ENCODE measurements at regions not wholly inside any gene's neighbourhood (a gene's known extent, or its start where the extent isn't known, plus 50 kb on each side); places are given as distances from the start of the nearest gene placed in this dataset.
"Not testable (repeated sequence)": the region's sequence is repeated elsewhere in the genome, so short reads cannot be mapped to it uniquely, and the experiment has no call there.

DNA sequence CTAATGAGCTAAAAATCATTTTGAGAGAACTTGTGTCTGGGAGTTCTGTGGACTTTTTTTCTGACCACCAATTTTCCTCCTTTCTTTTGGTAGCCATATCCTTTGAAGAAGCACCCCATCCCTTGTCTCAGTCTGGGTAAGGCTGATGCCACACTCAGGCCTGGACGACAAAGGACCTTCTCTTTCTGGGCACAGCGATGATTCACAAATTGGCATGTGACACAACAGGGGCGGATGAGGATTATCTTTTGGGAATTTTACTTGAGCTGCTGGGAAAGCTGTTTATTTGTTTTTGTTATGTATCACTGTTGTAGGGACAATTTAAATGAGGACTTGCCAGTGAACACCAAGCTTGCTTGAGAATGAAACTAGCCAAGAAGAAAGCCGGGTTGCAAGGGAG, 233.4 kb upstream of the HAND2 start:
- DNase-seq (ENCODE audit: low read depth): no peak

GRCh38 chr4:173761938-173762337, 231.9 kb upstream of the HAND2 start:
- DNase-seq (ENCODE audit: low read depth): no peak

GRCh38 chr4:173761236-173761635, 231.2 kb upstream of the HAND2 start:
- DNase-seq (ENCODE audit: low read depth): no peak

- DNase-seq (ENCODE audit: low read depth): no peak
These were observed 228.1 kb upstream of the HAND2 start for GRCh38 chr4:173758132-173758531.

- no peak for DNase-seq (ENCODE audit: low read depth)
These were observed 223.4 kb upstream of the HAND2 start for GRCh38 chr4:173753408-173753807.

DNA sequence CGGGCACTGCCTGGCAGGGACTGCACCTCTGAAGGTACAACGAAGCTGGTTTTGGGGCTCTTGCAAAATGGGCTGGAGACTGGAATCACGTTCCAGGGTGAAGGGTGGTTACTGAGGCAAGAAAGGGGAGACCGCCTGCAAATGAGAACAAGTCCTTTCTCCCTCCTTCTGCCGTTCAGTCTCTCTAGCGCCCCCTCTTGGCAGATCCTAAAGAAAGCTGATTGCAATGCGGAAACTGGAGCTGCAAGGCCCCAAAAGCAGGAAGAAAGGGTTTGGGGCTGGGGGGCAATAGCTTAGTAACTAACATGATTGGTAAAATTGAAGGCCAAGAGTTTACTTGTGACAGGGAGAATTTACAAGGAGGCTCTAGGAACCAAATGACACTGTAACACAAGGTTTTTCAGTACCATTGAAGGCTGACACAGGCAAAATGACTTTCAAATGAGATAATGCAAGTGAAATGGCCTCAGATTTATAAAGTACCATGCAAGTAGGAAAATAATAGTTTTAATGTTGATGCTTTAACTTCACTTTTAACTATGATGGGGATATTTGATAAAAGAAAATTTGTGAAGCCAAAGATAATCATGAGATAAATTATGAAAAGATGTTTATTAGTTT, 222.7 kb upstream of the HAND2 start:
- peak; percentile 10 for DNase-seq (ENCODE audit: low read depth)

- DNase-seq (ENCODE audit: low read depth): peak; percentile 25
These were observed 218.3 kb upstream of the HAND2 start for GRCh38 chr4:173748353-173748752.

DNA sequence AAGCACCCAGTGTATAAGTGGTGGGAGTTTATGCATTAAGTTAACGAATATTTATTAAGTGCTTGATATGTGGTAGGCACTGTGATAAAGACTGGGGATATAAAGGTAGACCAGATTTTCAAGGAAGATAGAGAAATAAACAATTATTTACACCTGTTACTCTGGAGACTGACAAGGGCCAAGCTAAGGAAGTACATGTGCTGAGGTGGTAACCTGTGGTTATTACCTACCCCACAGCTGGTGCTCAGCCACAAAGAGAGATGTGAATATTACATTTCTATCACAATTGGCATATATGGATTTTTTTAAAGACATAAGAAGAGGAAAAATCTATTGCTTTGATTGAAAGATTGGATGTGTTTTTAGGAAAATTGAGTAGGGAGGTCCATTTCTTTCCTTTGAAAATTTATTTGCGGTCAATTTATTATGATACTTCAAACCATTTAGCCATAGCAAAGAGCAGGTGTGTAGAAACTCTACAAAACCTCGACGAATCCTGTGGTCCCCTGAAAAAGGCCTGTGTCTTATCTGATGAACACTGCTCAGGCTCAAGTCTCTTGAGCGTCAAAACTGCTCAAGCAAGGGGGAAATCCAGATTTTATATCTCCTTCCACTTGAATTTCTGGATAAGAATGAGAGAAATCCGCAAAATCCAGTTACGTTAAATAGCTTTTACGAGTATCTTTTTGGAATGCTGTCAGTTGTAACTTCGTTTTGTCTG, 217.7 kb upstream of the HAND2 start:
- DNase-seq (ENCODE audit: low read depth): no peak

DNA sequence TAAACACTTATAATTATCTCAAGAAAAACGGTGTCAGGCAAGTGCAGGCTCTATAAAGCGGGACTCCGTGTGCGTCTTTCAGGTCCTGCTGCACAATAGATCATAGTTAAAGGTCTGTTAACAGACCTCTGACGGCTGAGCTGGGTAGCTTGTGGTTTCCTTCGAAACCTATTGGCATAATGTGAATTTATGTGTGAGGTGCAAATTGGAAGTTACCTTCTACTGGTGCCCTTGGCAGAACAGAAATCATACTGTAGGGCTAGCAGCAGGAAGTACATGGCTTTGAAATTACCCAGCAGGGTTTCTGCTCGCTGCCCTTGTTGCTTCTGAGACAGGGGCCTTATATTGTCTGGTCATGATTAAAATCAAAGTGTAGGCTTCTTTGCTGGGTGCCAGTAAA, 216.4 kb upstream of the HAND2 start:
- DNase-seq (ENCODE audit: low read depth): no peak

GRCh38 chr4:173745765-173746164, 215.7 kb upstream of the HAND2 start:
- DNase-seq (ENCODE audit: low read depth): no peak

GRCh38 chr4:173736840-173737239, 206.8 kb upstream of the HAND2 start:
- peak; percentile 45 for DNase-seq (ENCODE audit: low read depth)

DNA sequence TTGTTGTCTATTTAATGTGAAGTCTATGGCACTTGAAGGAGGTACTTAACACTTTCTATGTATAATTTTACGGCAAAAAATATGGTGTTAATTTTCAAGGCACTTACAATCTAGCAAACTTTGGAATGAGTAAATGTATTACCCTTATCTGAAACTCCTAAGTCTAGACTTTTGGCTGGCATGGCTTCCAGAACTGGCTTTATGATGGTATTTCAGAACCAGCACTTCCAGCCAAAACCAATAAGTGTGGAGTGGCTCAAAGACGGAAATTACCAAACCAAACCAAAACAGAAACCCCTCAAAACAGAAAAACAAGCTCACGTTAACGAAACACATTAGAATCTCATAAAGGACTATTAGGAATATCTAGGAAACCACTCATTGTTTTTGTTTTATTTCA, 205.6 kb upstream of the HAND2 start:
- no peak for DNase-seq (ENCODE audit: low read depth)

- peak; percentile 38 for DNase-seq (ENCODE audit: low read depth)
These were observed 205.0 kb upstream of the HAND2 start for GRCh38 chr4:173735049-173735448.

DNA sequence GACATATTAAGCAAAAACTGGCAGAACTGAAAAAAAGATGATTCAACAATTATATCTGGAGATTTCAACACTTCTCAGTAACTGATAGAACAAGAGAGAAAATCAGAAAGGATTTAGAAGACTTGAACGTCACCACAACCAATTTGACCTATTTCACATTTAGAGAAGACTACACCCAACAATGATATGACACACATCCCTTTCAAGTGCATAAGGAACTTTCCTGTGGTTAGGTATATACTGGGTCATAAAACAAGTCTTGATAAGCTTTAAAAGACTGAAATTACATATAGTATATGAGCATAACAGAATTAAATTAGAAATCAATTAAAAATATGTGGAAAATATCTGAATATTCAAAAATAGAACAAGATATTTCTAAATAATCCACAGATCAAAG, 201.2 kb upstream of the HAND2 start:
- no peak for DNase-seq (ENCODE audit: low read depth)

DNA sequence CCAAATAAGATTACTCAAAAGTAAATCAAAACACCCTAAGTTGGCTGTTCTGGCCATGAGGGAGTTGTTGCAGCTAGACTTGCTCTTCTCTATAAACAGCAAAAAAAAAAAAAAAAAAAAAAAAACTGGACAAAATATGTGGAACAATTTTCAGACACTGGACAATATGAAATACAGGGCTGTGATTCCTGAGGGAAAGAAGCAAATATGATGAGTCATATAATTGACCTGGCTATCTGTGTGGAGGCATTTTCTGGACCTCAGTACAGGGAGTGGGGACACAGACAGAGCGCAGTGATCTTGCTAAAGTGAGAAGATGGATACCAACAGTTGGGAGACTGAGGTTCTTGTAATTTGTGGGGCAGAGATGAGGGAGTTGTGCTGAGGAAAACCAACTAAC, 192.0 kb upstream of the HAND2 start:
- no peak for DNase-seq (ENCODE audit: low read depth)

- not testable (repeated sequence) for DNase-seq (ENCODE audit: low read depth)
These were observed 188.5 kb upstream of the HAND2 start for GRCh38 chr4:173718504-173718903.

DNA sequence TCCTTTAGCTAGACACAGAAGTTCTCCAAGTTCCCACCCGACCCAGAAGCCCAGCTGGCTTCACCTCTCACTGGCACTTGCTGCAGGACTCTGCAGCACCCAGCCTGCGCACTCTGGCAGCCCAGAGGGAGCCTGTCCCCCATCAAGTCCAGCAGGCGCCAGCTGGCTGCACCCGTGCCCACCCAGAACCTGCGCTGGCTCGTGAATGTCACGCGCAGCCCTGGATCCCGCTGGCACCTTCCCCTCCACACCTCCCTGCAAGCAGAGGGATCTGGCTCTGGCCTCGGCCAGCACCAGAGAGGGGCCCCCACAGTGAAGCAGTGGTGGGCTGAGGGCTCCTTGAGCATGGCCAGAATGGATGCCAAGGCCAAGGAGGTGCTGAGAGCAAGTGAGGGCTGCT, 187.6 kb upstream of the HAND2 start:
- no peak for DNase-seq (ENCODE audit: low read depth)

DNA sequence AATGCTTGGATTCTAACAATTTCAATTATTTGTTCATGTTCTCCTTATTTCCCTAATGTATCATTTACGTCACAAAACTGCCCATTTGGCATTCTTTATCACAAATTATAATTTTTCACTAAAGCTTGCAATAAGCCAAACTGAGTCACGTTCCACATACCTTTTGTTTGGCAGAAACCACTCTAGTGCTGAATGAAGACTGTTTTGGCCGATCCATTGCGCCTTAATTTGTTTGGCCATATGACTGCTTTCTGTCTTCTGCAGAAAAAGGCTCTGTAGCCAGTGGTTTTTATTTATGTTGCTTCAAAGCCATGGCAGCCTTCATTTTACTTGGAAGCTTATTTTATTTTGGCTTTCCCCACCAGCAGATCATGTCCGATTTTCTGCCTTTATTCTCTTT, 184.4 kb upstream of the HAND2 start:
- no peak for DNase-seq (ENCODE audit: low read depth)

DNA sequence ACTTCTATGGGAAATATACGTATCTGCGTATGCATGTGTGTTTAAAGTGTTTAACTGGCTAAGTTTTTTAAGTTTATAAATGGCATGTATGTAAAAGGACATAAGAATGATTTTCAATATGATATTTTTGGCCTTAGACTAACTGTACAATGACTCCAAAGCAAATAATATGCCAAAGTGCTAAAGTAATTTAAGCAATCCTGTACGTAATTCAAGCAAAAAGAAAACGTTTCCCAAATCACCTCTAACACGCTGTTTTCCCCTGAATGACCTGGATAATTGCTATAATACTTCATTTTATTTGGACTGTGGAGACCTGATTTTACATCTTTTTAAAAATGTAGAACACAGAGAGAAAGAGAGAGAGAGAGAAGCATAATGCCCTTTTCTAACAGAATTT, 183.0 kb upstream of the HAND2 start:
- DNase-seq (ENCODE audit: low read depth): no peak

- peak; percentile 23 for DNase-seq (ENCODE audit: low read depth)
These were observed 177.8 kb upstream of the HAND2 start for GRCh38 chr4:173707658-173708419.

DNA sequence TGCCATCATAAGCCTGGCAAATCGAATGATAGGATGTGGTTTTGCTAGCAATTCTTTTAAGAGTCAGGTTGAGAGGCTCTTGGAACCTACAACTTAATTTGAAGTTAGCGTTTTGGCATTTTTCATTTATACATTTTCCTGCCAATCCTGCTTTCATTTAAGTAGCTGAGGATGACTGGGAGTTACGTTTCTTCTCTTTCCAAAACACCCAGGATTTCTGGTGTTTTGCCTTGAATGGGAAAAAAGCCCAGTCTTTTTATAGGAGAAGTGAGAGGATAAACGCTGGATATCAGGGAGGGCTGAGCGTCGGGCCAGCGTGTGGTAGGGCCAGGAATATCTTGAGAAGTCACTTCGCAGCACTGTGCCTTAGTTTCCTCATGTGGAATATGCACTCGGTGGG, 174.2 kb upstream of the HAND2 start:
- no peak for DNase-seq (ENCODE audit: low read depth)

GRCh38 chr4:173703021-173703420, 173.0 kb upstream of the HAND2 start:
- no peak for DNase-seq (ENCODE audit: low read depth)

- no peak for DNase-seq (ENCODE audit: low read depth)
These were observed 170.6 kb upstream of the HAND2 start for GRCh38 chr4:173700650-173701049.
